ENCODE measurements at regions not wholly inside any gene's neighbourhood (a gene's known extent, or its start where the extent isn't known, plus 50 kb on each side); places are given as distances from the start of the nearest gene placed in this dataset.

GRCh38 chr21:26307640-26308039 lies 137.1 kb upstream of the APP start:
- Histone ChIP-seq H3K27me3 (ENCODE audit: insufficient read depth, poor library complexity, severe bottlenecking) (no peaks in the 10 kb centered on the region), H3K27ac (replicated peaks) (no peak overlapping the region), H3K4me3 (replicated peaks; ENCODE audit: insufficient read depth, low read length) (no peak overlapping the region)
- no peak for DNase-seq (ENCODE audit: low read depth in 1 of 2, low spot score in 1 of 2)
- TF ChIP-seq POLR2AphosphoS5 (IDR thresholded peaks at IDR 0.05; ENCODE audit: low read depth) (no peak), SPI1 (IDR thresholded peaks at IDR 0.05; ENCODE audit: borderline replicate concordance, low read depth) (no peak), GABPA (IDR thresholded peaks at IDR 0.05; ENCODE audit: low read depth) (no peak), REST (IDR thresholded peaks at IDR 0.05; ENCODE audit: insufficient replicate concordance, low read depth) (no peak), CTCF (IDR thresholded peaks at IDR 0.05; ENCODE audit: insufficient read depth, low read length) (no peak)

- H3K4me3 ChIP-seq (replicated peaks; ENCODE audit: insufficient read depth, low read length): no peak overlapping the region
Observed at GRCh38 chr21:26297851-26298250, 127.3 kb upstream of the APP start.

GRCh38 chr21:26293141-26293946 lies 122.8 kb upstream of the APP start:
- H3K4me3 ChIP-seq (replicated peaks; ENCODE audit: insufficient read depth, low read length): no peak overlapping the region
- TF ChIP-seq GABPA (IDR thresholded peaks at IDR 0.05; ENCODE audit: low read depth) (no peak), CTCF (IDR thresholded peaks at IDR 0.05; ENCODE audit: insufficient read depth, low read length) (no peak), POLR2AphosphoS5 (IDR thresholded peaks at IDR 0.05; ENCODE audit: low read depth) (no peak), REST (IDR thresholded peaks at IDR 0.05; ENCODE audit: insufficient replicate concordance, low read depth) (no peak), SPI1 (IDR thresholded peaks at IDR 0.05; ENCODE audit: borderline replicate concordance, low read depth) (no peak)
- no peak for DNase-seq (ENCODE audit: low read depth in 1 of 2, low spot score in 1 of 2)
- H3K27ac ChIP-seq (replicated peaks): no peak overlapping the region
- H3K27me3 ChIP-seq (ENCODE audit: insufficient read depth, poor library complexity, severe bottlenecking): no peaks in the 10 kb centered on the region

More at GRCh38 chr21:26297851-26298250, 127.3 kb upstream of the APP start:
- DNase-seq (ENCODE audit: low read depth in 1 of 2, low spot score in 1 of 2): no peak
- H3K27me3 ChIP-seq (ENCODE audit: insufficient read depth, poor library complexity, severe bottlenecking): no peaks in the 10 kb centered on the region
- TF ChIP-seq POLR2AphosphoS5 (IDR thresholded peaks at IDR 0.05; ENCODE audit: low read depth) (no peak), SPI1 (IDR thresholded peaks at IDR 0.05; ENCODE audit: borderline replicate concordance, low read depth) (no peak)
- no peak overlapping the region for H3K27ac ChIP-seq (replicated peaks)

GRCh38 chr21:26288026-26288425 lies 117.5 kb upstream of the APP start:
- Histone ChIP-seq H3K27me3 (ENCODE audit: insufficient read depth, poor library complexity, severe bottlenecking) (no peaks in the 10 kb centered on the region), H3K27ac (replicated peaks) (no peak overlapping the region), H3K4me3 (replicated peaks; ENCODE audit: insufficient read depth, low read length) (no peak overlapping the region)
- TF ChIP-seq REST (IDR thresholded peaks at IDR 0.05; ENCODE audit: insufficient replicate concordance, low read depth) (no peak), GABPA (IDR thresholded peaks at IDR 0.05; ENCODE audit: low read depth) (no peak), CTCF (IDR thresholded peaks at IDR 0.05; ENCODE audit: insufficient read depth, low read length) (no peak), SPI1 (IDR thresholded peaks at IDR 0.05; ENCODE audit: borderline replicate concordance, low read depth) (no peak), POLR2AphosphoS5 (IDR thresholded peaks at IDR 0.05; ENCODE audit: low read depth) (no peak)
- no peak for DNase-seq (ENCODE audit: low read depth in 1 of 2, low spot score in 1 of 2)

Measured in HL-60 (cell line).